ENCODE measurements at regions not wholly inside any gene's neighbourhood (a gene's known extent, or its start where the extent isn't known, plus 50 kb on each side); places are given as distances from the start of the nearest gene placed in this dataset.

GRCh38 chr1:121483961-121484424, 299.2 kb downstream of the SRGAP2C start:
- TF ChIP-seq ZNF274 (IDR thresholded peaks at IDR 0.05; ENCODE audit: low read depth, low read length), result no peak
- no peak for TF ChIP-seq YY1 (IDR thresholded peaks at IDR 0.05; ENCODE audit: insufficient read depth, insufficient read length)
